ENCODE measurements at regions not wholly inside any gene's neighbourhood (a gene's known extent, or its start where the extent isn't known, plus 50 kb on each side); places are given as distances from the start of the nearest gene placed in this dataset.
"Not testable (repeated sequence)": the region's sequence is repeated elsewhere in the genome, so short reads cannot be mapped to it uniquely, and the experiment has no call there.

DNA sequence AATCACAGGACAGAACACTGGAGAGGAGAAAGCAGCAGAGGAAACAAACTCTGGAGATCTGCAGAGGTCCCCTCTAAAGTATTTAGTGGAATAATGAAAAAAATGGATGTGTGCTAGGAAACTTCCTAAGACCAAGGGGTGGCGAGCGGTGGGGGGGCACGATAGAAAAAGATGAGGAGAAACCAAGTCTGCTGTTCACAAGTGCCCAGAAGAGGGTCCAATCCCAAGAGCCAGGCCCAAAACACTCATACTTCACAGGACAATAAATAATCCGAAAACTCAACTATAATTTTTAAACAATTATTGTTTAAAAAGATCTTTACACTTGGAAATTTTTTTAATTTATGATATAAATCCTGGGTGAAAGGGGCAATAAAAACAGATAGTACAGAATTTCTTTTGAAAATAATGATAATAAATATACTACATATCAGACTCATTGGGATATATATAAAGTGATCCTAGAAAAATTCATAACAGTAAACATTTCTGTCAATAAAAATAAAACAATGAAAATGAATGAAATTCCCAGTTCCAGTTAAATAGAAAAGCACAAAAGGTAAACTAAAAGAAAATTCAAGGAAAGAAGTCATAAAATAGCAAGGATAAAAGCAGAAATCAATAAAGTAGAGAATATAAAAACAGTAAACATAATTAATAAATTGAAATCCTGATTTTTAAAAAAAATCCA, 87.7 kb upstream of the CCT8L2 start:
- H3K18ac ChIP-seq (ENCODE audit: low read length); H3K27me3 ChIP-seq (ENCODE audit: control insufficient read depth in 3 of 3, insufficient read depth in 3 of 3, low read depth in 1 of 3, low read length in 3 of 3); H4K91ac ChIP-seq (ENCODE audit: low read depth, low read length, poor library complexity); H3K4me1 ChIP-seq (ENCODE audit: control insufficient read depth in 2 of 2, insufficient read depth in 1 of 2, low read depth in 1 of 2, low read length in 2 of 2); H4K8ac ChIP-seq (ENCODE audit: low read depth, low read length); H2BK5ac ChIP-seq (ENCODE audit: low read length); H3K4ac ChIP-seq (ENCODE audit: low read length); H2BK15ac ChIP-seq (ENCODE audit: low read length); DNase-seq (ENCODE audit: low spot score); H2AK5ac ChIP-seq (ENCODE audit: low read depth, low read length); H2AFZ ChIP-seq (ENCODE audit: low read length); H3K9me3 ChIP-seq (replicated peaks in 1 of 2; ENCODE audit: control insufficient read depth in 2 of 2, insufficient read depth in 1 of 2, low read depth in 1 of 2, low read length in 2 of 2); H3K36me3 ChIP-seq (replicated peaks in 1 of 2; ENCODE audit: control insufficient read depth in 2 of 2, insufficient read depth in 2 of 2, low read length in 2 of 2); H2BK12ac ChIP-seq (ENCODE audit: low read length); H2BK120ac ChIP-seq (ENCODE audit: low read depth, low read length); H3K79me1 ChIP-seq (ENCODE audit: low read depth, low read length); H3K23ac ChIP-seq (ENCODE audit: low read depth, low read length, poor library complexity); H3K9ac ChIP-seq (ENCODE audit: low read depth, low read length, poor library complexity); H3K4me3 ChIP-seq (ENCODE audit: low read length in 2 of 2); H3K14ac ChIP-seq (ENCODE audit: low read length); H3K27ac ChIP-seq (replicated peaks; ENCODE audit: low read length); H3K4me2 ChIP-seq (ENCODE audit: insufficient read depth, low read length, poor library complexity, severe bottlenecking): not testable (repeated sequence)
- 100% methylated on average over 1 of the region's 4 CpGs; no CpG with 5 or more reads in 1 of the 2 donors for WGBS, 2 donors (ENCODE audit: extremely low coverage in 2 of 2, insufficient read length in 2 of 2, insufficient replicate concordance in 1 of 2)

DNA sequence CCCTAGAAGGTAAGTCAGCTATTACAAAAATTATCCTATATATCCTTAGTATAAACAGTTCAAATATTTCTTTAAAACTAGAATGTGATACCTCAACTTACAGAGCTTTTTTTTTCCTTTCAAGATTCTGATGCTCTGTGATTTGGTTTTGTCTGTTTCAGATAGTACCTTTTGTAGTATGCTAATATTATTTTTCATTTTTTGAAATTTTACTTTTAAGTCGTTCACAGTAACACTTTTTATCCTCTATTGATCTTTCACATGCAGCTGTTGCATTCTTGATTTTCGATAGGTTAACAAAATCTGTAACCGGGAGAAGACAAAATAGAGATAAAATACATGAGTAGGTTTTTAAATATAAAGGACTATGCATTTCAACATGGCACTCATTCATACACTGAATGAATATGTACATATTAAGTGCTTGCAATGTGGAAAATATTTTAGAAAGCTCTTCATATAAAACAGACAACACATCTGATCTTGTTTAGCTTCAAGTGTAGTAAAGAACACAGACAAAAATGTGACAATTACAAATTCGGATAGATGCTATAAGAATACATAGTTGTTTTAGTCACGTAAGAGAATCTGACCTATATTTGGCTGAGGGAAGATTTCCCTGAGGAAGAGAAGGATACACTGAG, 86.7 kb upstream of the CCT8L2 start:
- no CpG with 5 or more reads among the region's 5 CpGs for WGBS, 2 donors (ENCODE audit: extremely low coverage in 2 of 2, insufficient read length in 2 of 2, insufficient replicate concordance in 1 of 2)
- not testable (repeated sequence) for H3K27me3 ChIP-seq (ENCODE audit: control insufficient read depth in 3 of 3, insufficient read depth in 3 of 3, low read depth in 1 of 3, low read length in 3 of 3); H2AFZ ChIP-seq (ENCODE audit: low read length); DNase-seq (ENCODE audit: low spot score); H2BK120ac ChIP-seq (ENCODE audit: low read depth, low read length); H3K27ac ChIP-seq (replicated peaks; ENCODE audit: low read length); H3K4ac ChIP-seq (ENCODE audit: low read length); H2BK12ac ChIP-seq (ENCODE audit: low read length); H3K4me1 ChIP-seq (ENCODE audit: control insufficient read depth in 2 of 2, insufficient read depth in 1 of 2, low read depth in 1 of 2, low read length in 2 of 2); H3K36me3 ChIP-seq (replicated peaks in 1 of 2; ENCODE audit: control insufficient read depth in 2 of 2, insufficient read depth in 2 of 2, low read length in 2 of 2); H3K14ac ChIP-seq (ENCODE audit: low read length); H3K9me3 ChIP-seq (replicated peaks in 1 of 2; ENCODE audit: control insufficient read depth in 2 of 2, insufficient read depth in 1 of 2, low read depth in 1 of 2, low read length in 2 of 2); H3K79me1 ChIP-seq (ENCODE audit: low read depth, low read length); H2BK15ac ChIP-seq (ENCODE audit: low read length); H3K18ac ChIP-seq (ENCODE audit: low read length); H3K4me3 ChIP-seq (ENCODE audit: low read length in 2 of 2); H3K9ac ChIP-seq (ENCODE audit: low read depth, low read length, poor library complexity); H2BK5ac ChIP-seq (ENCODE audit: low read length); H4K91ac ChIP-seq (ENCODE audit: low read depth, low read length, poor library complexity); H2AK5ac ChIP-seq (ENCODE audit: low read depth, low read length); H3K23ac ChIP-seq (ENCODE audit: low read depth, low read length, poor library complexity); H4K8ac ChIP-seq (ENCODE audit: low read depth, low read length); H3K4me2 ChIP-seq (ENCODE audit: insufficient read depth, low read length, poor library complexity, severe bottlenecking)

DNA sequence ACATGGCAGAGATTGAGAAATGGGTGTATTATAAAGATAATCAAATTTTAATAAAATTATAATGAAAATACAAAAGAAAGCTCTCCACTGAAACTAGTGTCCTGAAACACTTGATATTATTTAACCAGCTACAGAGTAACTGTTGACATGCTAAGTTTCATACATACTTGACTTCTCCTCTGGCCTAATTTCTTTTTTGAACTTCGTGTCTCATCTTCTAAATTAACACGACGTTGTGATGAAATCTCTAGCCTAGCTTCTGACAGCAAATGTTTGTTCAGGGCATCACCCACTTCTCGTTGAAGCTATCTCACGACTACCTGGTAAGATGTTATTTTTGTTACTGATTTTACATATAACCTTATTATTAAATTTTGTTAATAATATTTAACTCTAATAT, 80.8 kb upstream of the CCT8L2 start:
- not testable (repeated sequence) for H4K8ac ChIP-seq (ENCODE audit: low read depth, low read length)

DNA sequence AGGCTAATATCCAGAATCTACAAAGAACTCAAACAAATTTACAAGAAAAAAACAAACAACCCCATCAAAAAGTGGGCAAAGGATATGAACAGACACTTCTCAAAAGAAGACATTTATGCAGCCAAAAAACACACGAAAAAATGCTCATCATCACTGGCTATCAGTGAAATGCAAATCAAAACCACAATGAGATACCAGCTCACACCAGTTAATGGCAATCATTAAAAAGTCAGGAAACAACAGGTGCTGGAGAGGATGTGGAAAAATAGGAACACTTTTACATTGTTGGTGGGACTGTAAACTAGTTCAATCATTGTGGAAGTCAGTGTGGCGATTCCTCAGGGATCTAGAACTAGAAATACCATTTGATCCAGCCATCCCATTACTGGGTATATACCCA, 73.0 kb upstream of the CCT8L2 start:
- not testable (repeated sequence) for H3K4ac ChIP-seq (ENCODE audit: low read length); H3K23ac ChIP-seq (ENCODE audit: low read depth, low read length, poor library complexity); H2BK15ac ChIP-seq (ENCODE audit: low read length); H2BK5ac ChIP-seq (ENCODE audit: low read length); H3K4me2 ChIP-seq (ENCODE audit: insufficient read depth, low read length, poor library complexity, severe bottlenecking); H3K9ac ChIP-seq (ENCODE audit: low read depth, low read length, poor library complexity); H2BK12ac ChIP-seq (ENCODE audit: low read length); H3K14ac ChIP-seq (ENCODE audit: low read length); H4K91ac ChIP-seq (ENCODE audit: low read depth, low read length, poor library complexity); H3K4me3 ChIP-seq (ENCODE audit: low read length in 2 of 2); H2AFZ ChIP-seq (ENCODE audit: low read length); H3K4me1 ChIP-seq (ENCODE audit: control insufficient read depth in 2 of 2, insufficient read depth in 1 of 2, low read depth in 1 of 2, low read length in 2 of 2); H3K18ac ChIP-seq (ENCODE audit: low read length); H3K27me3 ChIP-seq (ENCODE audit: control insufficient read depth in 3 of 3, insufficient read depth in 3 of 3, low read depth in 1 of 3, low read length in 3 of 3); H4K8ac ChIP-seq (ENCODE audit: low read depth, low read length); H3K9me3 ChIP-seq (replicated peaks in 1 of 2; ENCODE audit: control insufficient read depth in 2 of 2, insufficient read depth in 1 of 2, low read depth in 1 of 2, low read length in 2 of 2); H3K27ac ChIP-seq (replicated peaks; ENCODE audit: low read length); H3K79me1 ChIP-seq (ENCODE audit: low read depth, low read length); DNase-seq (ENCODE audit: low spot score); H2AK5ac ChIP-seq (ENCODE audit: low read depth, low read length); H3K36me3 ChIP-seq (replicated peaks in 1 of 2; ENCODE audit: control insufficient read depth in 2 of 2, insufficient read depth in 2 of 2, low read length in 2 of 2); H2BK120ac ChIP-seq (ENCODE audit: low read depth, low read length)
- no CpG with 5 or more reads among the region's 2 CpGs for WGBS, 2 donors (ENCODE audit: extremely low coverage in 2 of 2, insufficient read length in 2 of 2, insufficient replicate concordance in 1 of 2)

More for the DNA sequence above, 80.8 kb upstream of the CCT8L2 start:
- H3K27ac ChIP-seq (replicated peaks; ENCODE audit: low read length); H3K23ac ChIP-seq (ENCODE audit: low read depth, low read length, poor library complexity); H3K4me2 ChIP-seq (ENCODE audit: insufficient read depth, low read length, poor library complexity, severe bottlenecking); H3K9ac ChIP-seq (ENCODE audit: low read depth, low read length, poor library complexity); H3K4me3 ChIP-seq (ENCODE audit: low read length in 2 of 2); H3K9me3 ChIP-seq (replicated peaks in 1 of 2; ENCODE audit: control insufficient read depth in 2 of 2, insufficient read depth in 1 of 2, low read depth in 1 of 2, low read length in 2 of 2); H3K4ac ChIP-seq (ENCODE audit: low read length); H2BK12ac ChIP-seq (ENCODE audit: low read length); H2AFZ ChIP-seq (ENCODE audit: low read length); H3K79me1 ChIP-seq (ENCODE audit: low read depth, low read length); H2BK120ac ChIP-seq (ENCODE audit: low read depth, low read length); H3K14ac ChIP-seq (ENCODE audit: low read length); H2BK15ac ChIP-seq (ENCODE audit: low read length); H2BK5ac ChIP-seq (ENCODE audit: low read length); H3K4me1 ChIP-seq (ENCODE audit: control insufficient read depth in 2 of 2, insufficient read depth in 1 of 2, low read depth in 1 of 2, low read length in 2 of 2); H4K91ac ChIP-seq (ENCODE audit: low read depth, low read length, poor library complexity); H3K36me3 ChIP-seq (replicated peaks in 1 of 2; ENCODE audit: control insufficient read depth in 2 of 2, insufficient read depth in 2 of 2, low read length in 2 of 2); DNase-seq (ENCODE audit: low spot score); H2AK5ac ChIP-seq (ENCODE audit: low read depth, low read length); H3K27me3 ChIP-seq (ENCODE audit: control insufficient read depth in 3 of 3, insufficient read depth in 3 of 3, low read depth in 1 of 3, low read length in 3 of 3); H3K18ac ChIP-seq (ENCODE audit: low read length): not testable (repeated sequence)
- no CpG with 5 or more reads among the region's 5 CpGs for WGBS, 2 donors (ENCODE audit: extremely low coverage in 2 of 2, insufficient read length in 2 of 2, insufficient replicate concordance in 1 of 2)
